MCF 10A (cell line): ENCODE measurements at regions not wholly inside any gene's neighbourhood (a gene's known extent, or its start where the extent isn't known, plus 50 kb on each side); places are given as distances from the start of the nearest gene placed in this dataset.
A peak's percentile ranks its signal among the peaks of the same experiment; 100 is the strongest.

Experiments used
- BruUV-seq: library from RNA; stranded (reverse); fragments of 400-500 nt; replicated peaks from 2 replicates; lab custom pipeline; 2021; lab: Mats Ljungman, UMichigan
- CTCF ChIA-PET: fragments of 300-600 bp; sonication (Branson Sonifier 250); formaldehyde crosslinking; extraction: SDS; loops from one replicate; lab custom pipeline; 2021; ENCODE audit warnings: antibody characterized with exemption, inconsistent platforms; lab: Yijun Ruan, JAX
- POLR2A ChIA-PET: fragments of 300-600, 350-650 bp; sonication (Branson Sonifier 250); formaldehyde crosslinking; extraction: SDS; loops from one replicate; lab custom pipeline; 2020; ENCODE audit warnings: antibody characterized with exemption, inconsistent platforms; lab: Yijun Ruan, JAX
- DNase-seq: peaks from one replicate; pipeline ENCODE4 v3.0.0-alpha.2; 2018; ENCODE audit not compliant: unreplicated experiment
- H3K27ac Mint-ChIP-seq: one replicate; pipeline ENCODE4 v1.8.0; 2022; ENCODE audit warnings: mild to moderate bottlenecking, low read depth, mixed read lengths; ENCODE audit not compliant: unreplicated experiment
- H3K27me3 Mint-ChIP-seq: one replicate; pipeline ENCODE4 v1.8.0; 2022; ENCODE audit warnings: mixed read lengths; ENCODE audit not compliant: insufficient read depth, unreplicated experiment
- H3K36me3 Mint-ChIP-seq: one replicate; pipeline ENCODE4 v1.8.0; 2022; ENCODE audit warnings: mild to moderate bottlenecking, moderate library complexity, mixed read lengths; ENCODE audit not compliant: insufficient read depth, unreplicated experiment
- H3K4me1 Mint-ChIP-seq: one replicate; pipeline ENCODE4 v1.8.0; 2022; ENCODE audit warnings: mixed read lengths; ENCODE audit not compliant: insufficient read depth, unreplicated experiment
- H3K4me3 Mint-ChIP-seq: one replicate; pipeline ENCODE4 v1.8.0; 2022; ENCODE audit warnings: mild to moderate bottlenecking, moderate library complexity, mixed read lengths; ENCODE audit not compliant: unreplicated experiment
- H3K9me3 Mint-ChIP-seq: one replicate; pipeline ENCODE4 v1.8.0; 2022; ENCODE audit warnings: mixed read lengths; ENCODE audit not compliant: unreplicated experiment
- intact Hi-C: fragments of 100-400 bp; cut with micrococcal nuclease; formaldehyde crosslinking; loops from 2 replicates; pipeline ENCODE4 v1.14.1; 2022
- TF ChIP-seq, protein P1 (sequence below): fragments of 200-600 bp; IDR thresholded peaks from one replicate; pipeline ENCODE4 v1.8.0; 2022; ENCODE audit warnings: antibody characterized with exemption, mild to moderate bottlenecking; ENCODE audit not compliant: unreplicated experiment

- POLR2A ChIA-PET = interaction anchor here (0.6 kb wide), 1 partner anchor 17 kb away, joined by 3 read pairs; no protein-coding TSS in a partner anchor
- peaks cover 7% of the 10 kb centered on the region for H3K9me3 Mint-ChIP-seq
- no peaks in the 10 kb centered on the region for H3K4me1 Mint-ChIP-seq
- H3K27me3 Mint-ChIP-seq = no peaks in the 10 kb centered on the region
- no peaks in the 10 kb centered on the region for H3K36me3 Mint-ChIP-seq
- TF ChIP-seq, protein P1, sequence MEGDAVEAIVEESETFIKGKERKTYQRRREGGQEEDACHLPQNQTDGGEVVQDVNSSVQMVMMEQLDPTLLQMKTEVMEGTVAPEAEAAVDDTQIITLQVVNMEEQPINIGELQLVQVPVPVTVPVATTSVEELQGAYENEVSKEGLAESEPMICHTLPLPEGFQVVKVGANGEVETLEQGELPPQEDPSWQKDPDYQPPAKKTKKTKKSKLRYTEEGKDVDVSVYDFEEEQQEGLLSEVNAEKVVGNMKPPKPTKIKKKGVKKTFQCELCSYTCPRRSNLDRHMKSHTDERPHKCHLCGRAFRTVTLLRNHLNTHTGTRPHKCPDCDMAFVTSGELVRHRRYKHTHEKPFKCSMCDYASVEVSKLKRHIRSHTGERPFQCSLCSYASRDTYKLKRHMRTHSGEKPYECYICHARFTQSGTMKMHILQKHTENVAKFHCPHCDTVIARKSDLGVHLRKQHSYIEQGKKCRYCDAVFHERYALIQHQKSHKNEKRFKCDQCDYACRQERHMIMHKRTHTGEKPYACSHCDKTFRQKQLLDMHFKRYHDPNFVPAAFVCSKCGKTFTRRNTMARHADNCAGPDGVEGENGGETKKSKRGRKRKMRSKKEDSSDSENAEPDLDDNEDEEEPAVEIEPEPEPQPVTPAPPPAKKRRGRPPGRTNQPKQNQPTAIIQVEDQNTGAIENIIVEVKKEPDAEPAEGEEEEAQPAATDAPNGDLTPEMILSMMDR = no peak
- DNase-seq = no peak
- CTCF ChIA-PET = no interaction called here
- intact Hi-C loops = no loop called here
- H3K4me3 Mint-ChIP-seq = no peak overlapping the region
- no peak overlapping the region for H3K27ac Mint-ChIP-seq
- no TSS peak for BruUV-seq
Measured at GRCh38 chr10:36506261-36506660, 619.1 kb upstream of the ANKRD30A start.

DNA sequence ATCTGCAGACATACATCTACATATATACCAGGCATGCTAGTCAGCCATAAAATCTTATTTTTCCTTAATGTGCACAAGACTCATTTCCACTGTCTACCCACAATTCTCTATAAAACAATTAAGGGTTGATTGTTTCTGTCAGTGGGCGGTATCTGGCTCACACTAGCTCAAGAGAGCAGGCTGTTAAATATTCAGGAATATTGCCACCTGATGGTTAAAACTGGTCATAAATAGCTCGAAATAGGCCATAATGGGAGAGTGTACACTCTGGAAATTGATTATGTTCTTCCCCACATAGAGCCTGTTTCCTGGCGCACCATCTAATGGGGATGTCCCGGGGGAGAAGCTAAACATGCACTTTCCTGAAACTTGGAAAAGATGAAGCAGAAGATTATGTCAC is 620.6 kb upstream of the ANKRD30A start:
- ChIA-PET CTCF (interaction anchor here (1.0 to 1.2 kb wide), 2 partner anchors 12 to 25 kb away, joined by 3 read pairs; no protein-coding TSS in a partner anchor), POLR2A (no interaction called here)
- Mint-ChIP-seq H3K4me3 (no peak overlapping the region), H3K4me1 (peaks cover 3% of the 10 kb centered on the region), H3K9me3 (peaks cover 7% of the 10 kb centered on the region), H3K27ac (no peak overlapping the region), H3K27me3 (no peaks in the 10 kb centered on the region), H3K36me3 (no peaks in the 10 kb centered on the region)
- TF ChIP-seq, protein P1 = no peak
- DNase-seq = peak; percentile 13
- intact Hi-C loops = no loop called here
- BruUV-seq = no TSS peak

- ChIA-PET CTCF (interaction anchor here (0.6 kb wide), 1 partner anchor 987 kb away, joined by 5 read pairs; no protein-coding TSS in a partner anchor), POLR2A (interaction anchor here (0.7 to 0.9 kb wide), 3 partner anchors 10 to 232 kb away, joined by 3 to 4 read pairs (median 4); no protein-coding TSS in a partner anchor)
- TF ChIP-seq, protein P1 = no peak
- Mint-ChIP-seq H3K4me3 (no peak overlapping the region), H3K4me1 (peaks cover 7% of the 10 kb centered on the region), H3K9me3 (peaks cover 7% of the 10 kb centered on the region), H3K27ac (peak overlapping the region; percentile 13), H3K27me3 (no peaks in the 10 kb centered on the region), H3K36me3 (no peaks in the 10 kb centered on the region)
- no peak for DNase-seq
- no TSS peak for BruUV-seq
- intact Hi-C loops = no loop called here
Measured at GRCh38 chr10:36500266-36500665, 625.1 kb upstream of the ANKRD30A start.

DNA sequence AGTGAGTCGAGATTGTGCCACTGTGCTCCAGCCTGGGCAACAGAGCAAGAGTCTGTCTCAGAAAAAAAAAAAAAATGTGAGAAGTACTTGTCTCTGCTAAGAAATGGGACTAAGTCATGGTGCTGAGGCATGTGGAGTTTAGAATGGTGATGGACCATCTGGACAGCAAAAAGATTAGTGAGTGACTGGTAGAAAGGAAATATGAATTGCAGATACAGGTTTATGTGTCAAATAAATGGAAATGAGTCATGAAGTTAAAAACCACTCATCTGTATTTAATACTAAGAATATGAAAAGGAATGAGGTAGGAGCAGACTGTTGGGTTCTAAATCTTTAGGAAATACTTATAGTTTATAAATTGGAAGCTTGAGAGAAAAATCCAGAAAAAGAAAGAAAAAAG is 625.7 kb upstream of the ANKRD30A start:
- BruUV-seq = no TSS peak
- H3K27me3 Mint-ChIP-seq = no peaks in the 10 kb centered on the region
- peaks cover 12% of the 10 kb centered on the region for H3K4me1 Mint-ChIP-seq
- H3K36me3 Mint-ChIP-seq = no peaks in the 10 kb centered on the region
- TF ChIP-seq, protein P1 = no peak
- H3K9me3 Mint-ChIP-seq = peaks cover 7% of the 10 kb centered on the region
- peak overlapping the region; percentile 13 for H3K27ac Mint-ChIP-seq
- POLR2A ChIA-PET = interaction anchor here (0.9 kb wide), 1 partner anchor 9 kb away, joined by 3 read pairs; no protein-coding TSS in a partner anchor
- no peak overlapping the region for H3K4me3 Mint-ChIP-seq
- intact Hi-C loops = no loop called here
- CTCF ChIA-PET = interaction anchor here (0.6 kb wide), 1 partner anchor 986 kb away, joined by 5 read pairs; no protein-coding TSS in a partner anchor
- DNase-seq = no peak
